ENCODE measurements at regions not wholly inside any gene's neighbourhood (a gene's known extent, or its start where the extent isn't known, plus 50 kb on each side); places are given as distances from the start of the nearest gene placed in this dataset.

- no peak overlapping the region for H3K4me2 ChIP-seq (ENCODE audit: insufficient read depth, low read length)
- H3K36me3 ChIP-seq (ENCODE audit: control insufficient read depth, insufficient read depth, low read length): no peaks in the 10 kb centered on the region
- intact Hi-C loops (cut with micrococcal nuclease) (no loop called here), in situ Hi-C loops (cut with MboI) (no loop called here)
- H3K79me2 ChIP-seq (ENCODE audit: control insufficient read depth, insufficient read depth, low read length): no peaks in the 10 kb centered on the region
- no peaks in the 10 kb centered on the region for H4K20me1 ChIP-seq (replicated peaks; ENCODE audit: control insufficient read depth, insufficient read depth, low read length)
- H3K9me1 ChIP-seq (ENCODE audit: control insufficient read depth, insufficient read depth, low read length): no peaks in the 10 kb centered on the region
- WGBS (ENCODE audit: insufficient coverage, low coverage, missing lambda C conversion rate): 0% methylated on average over 1 of the region's 1 CpG
- H3K4me3 ChIP-seq: no peak overlapping the region
- no peak overlapping the region for H3K27ac ChIP-seq (ENCODE audit: extremely low read depth, low read depth, low read length)
- FAIRE-seq: no peak
- ATAC-seq: no peak
- peaks cover 2% of the 10 kb centered on the region; the same call in 1 of the 2 replicates for H3K9me3 ChIP-seq (replicated peaks; ENCODE audit: control insufficient read depth, insufficient read depth, low read depth, low read length)
- no peak overlapping the region for H2AFZ ChIP-seq (ENCODE audit: low read depth, low read length)
- H3K27me3 ChIP-seq (ENCODE audit: control insufficient read depth in 2 of 2, insufficient read depth in 2 of 2, low read length in 2 of 2): no peaks in the 10 kb centered on the region
- no peak for DNase-seq (ENCODE audit: extremely low read depth in 1 of 4, low spot score in 3 of 4)
- ChIA-PET CTCF (ENCODE audit: low intra/inter-chr PET ratio) (no interaction called here), POLR2A (no interaction called here)
- BruUV-seq (replicated peaks): no TSS peak
- no peaks in the 10 kb centered on the region for H3K4me1 ChIP-seq (replicated peaks in 1 of 2; ENCODE audit: control insufficient read depth in 2 of 2, insufficient read depth in 2 of 2, low read length in 2 of 2)
- no peak overlapping the region for H3K9ac ChIP-seq (ENCODE audit: insufficient read depth in 1 of 2, low read depth in 2 of 2, low read length in 2 of 2)
- no peak for TF ChIP-seq BMI1 (IDR thresholded peaks at IDR 0.05; ENCODE audit: low read length)
- no peak for TF ChIP-seq GABPB1 (CRISPR knock-in tag; IDR thresholded peaks at IDR 0.05)
- TF ChIP-seq GTF2E2 (tag; IDR thresholded peaks at IDR 0.05): no peak
- TF ChIP-seq MAZ (CRISPR knock-in tag; conservative IDR thresholded peaks at IDR 0.05 in 1 of 2, IDR thresholded peaks at IDR 0.05 in 1 of 2): no peak
- no peak for TF ChIP-seq ZBTB40 (IDR thresholded peaks at IDR 0.05)
- TF ChIP-seq ZBTB40 (CRISPR knock-in tag; IDR thresholded peaks at IDR 0.05): no peak
- no peak for TF ChIP-seq ZZZ3 (IDR thresholded peaks at IDR 0.05)
- TF ChIP-seq ZNF217 (CRISPR knock-in tag; IDR thresholded peaks at IDR 0.05): no peak
- TF ChIP-seq HDAC3 (IDR thresholded peaks at IDR 0.05; ENCODE audit: borderline replicate concordance, partially characterized antibody): no peak
- no peak for TF ChIP-seq HNRNPUL1 (IDR thresholded peaks at IDR 0.05; ENCODE audit: low read length)
- no peak for TF ChIP-seq EWSR1 (IDR thresholded peaks at IDR 0.05; ENCODE audit: borderline replicate concordance, low read depth, partially characterized antibody)
- no peak for TF ChIP-seq ZNF583 (CRISPR knock-in tag; IDR thresholded peaks at IDR 0.05)
- TF ChIP-seq CBFA2T2 (conservative IDR thresholded peaks at IDR 0.05): no peak
- no peak for TF ChIP-seq ZNF282 (CRISPR knock-in tag; IDR thresholded peaks at IDR 0.05)
- no peak for TF ChIP-seq CHD4 (IDR thresholded peaks at IDR 0.05; ENCODE audit: insufficient read depth, insufficient replicate concordance, low read depth, low read length, poor library complexity, severe bottlenecking)
Measured at GRCh38 chr2:107248932-107249331, 363.0 kb upstream of the ST6GAL2 start.

Measured in K562 (cell line).